Esophagus muscularis mucosa (tissue), 3 donors: ENCODE measurements at regions not wholly inside any gene's neighbourhood (a gene's known extent, or its start where the extent isn't known, plus 50 kb on each side); places are given as distances from the start of the nearest gene placed in this dataset.
"Not testable (repeated sequence)": the region's sequence is repeated elsewhere in the genome, so short reads cannot be mapped to it uniquely, and the experiment has no call there.

Experiments
- POLR2A ChIP-seq: fragments of 450-650 bp; IDR thresholded peaks from one replicate; pipeline ENCODE4 v1.6.1; 2017; ENCODE audit warnings: antibody characterized with exemption, moderate library complexity, mild to moderate bottlenecking, low read depth
- TF ChIP-seq, protein P1 (sequence below), 3 experiments: fragments of 200-600 bp in 2 of 3; fragments of 450-650 bp in 1 of 3; sonication (generic) in 2 of 3; IDR thresholded peaks; one replicate each; pipeline ENCODE4 v1.5.1; 2017 to 2019; ENCODE audit warnings: antibody characterized with exemption in 3 of 3, mild to moderate bottlenecking in 2 of 3, moderate library complexity in 1 of 3

DNA sequence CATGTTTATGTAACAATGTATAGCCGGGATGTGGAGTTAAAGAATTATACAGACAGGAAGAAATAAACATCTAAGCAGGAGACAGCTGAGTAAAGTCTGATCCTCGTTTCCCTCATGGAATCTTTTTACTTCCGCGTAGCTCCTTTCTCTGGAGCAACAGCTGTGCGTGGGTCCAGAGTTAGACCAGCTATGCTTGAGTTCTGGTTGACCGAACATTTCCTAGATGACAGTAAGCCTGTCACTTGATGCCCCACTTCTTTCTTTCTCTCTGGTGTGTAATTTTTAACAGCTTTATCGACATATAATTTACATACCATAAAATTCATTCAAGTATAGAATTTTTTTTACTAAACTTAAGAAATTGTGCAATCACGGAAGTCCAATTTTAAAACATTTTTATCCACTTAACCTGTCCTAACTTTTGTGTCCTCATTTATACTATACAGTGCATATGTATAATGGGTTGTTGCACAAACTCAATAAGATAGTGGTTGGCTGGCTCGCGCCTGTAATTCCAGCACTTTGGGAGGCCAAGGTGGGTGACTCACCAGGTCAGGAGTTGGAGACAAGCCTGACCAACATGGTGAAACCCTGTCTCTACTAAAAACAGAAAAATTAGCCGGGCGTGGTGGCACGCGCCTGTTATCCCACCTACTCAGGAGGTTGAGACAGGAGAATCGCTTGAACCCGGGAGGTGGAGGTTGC, 58.5 kb upstream of the ABI1 start:
- TF ChIP-seq, protein P1, sequence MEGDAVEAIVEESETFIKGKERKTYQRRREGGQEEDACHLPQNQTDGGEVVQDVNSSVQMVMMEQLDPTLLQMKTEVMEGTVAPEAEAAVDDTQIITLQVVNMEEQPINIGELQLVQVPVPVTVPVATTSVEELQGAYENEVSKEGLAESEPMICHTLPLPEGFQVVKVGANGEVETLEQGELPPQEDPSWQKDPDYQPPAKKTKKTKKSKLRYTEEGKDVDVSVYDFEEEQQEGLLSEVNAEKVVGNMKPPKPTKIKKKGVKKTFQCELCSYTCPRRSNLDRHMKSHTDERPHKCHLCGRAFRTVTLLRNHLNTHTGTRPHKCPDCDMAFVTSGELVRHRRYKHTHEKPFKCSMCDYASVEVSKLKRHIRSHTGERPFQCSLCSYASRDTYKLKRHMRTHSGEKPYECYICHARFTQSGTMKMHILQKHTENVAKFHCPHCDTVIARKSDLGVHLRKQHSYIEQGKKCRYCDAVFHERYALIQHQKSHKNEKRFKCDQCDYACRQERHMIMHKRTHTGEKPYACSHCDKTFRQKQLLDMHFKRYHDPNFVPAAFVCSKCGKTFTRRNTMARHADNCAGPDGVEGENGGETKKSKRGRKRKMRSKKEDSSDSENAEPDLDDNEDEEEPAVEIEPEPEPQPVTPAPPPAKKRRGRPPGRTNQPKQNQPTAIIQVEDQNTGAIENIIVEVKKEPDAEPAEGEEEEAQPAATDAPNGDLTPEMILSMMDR (IDR thresholded peaks at IDR 0.05), result not testable (repeated sequence)
- not testable (repeated sequence) for TF ChIP-seq POLR2A
